DND-41 (cell line): ENCODE measurements at regions not wholly inside any gene's neighbourhood (a gene's known extent, or its start where the extent isn't known, plus 50 kb on each side); places are given as distances from the start of the nearest gene placed in this dataset.

Experiments used
- ATAC-seq: fragments of 200-7000 bp; cut with Tn5 transposase; 3 replicates; pipeline ENCODE4 v1.9.1; 2021; ENCODE audit warnings: low read depth; ENCODE audit not compliant: insufficient read depth
- DNase-seq: peaks from one replicate; pipeline ENCODE4 v3.0.0-alpha.2; 2020
- H2AFZ ChIP-seq: 2 replicates; pipeline ENCODE4 v1.6.0; 2012; ENCODE audit warnings: low read depth, low read length
- H3K27ac ChIP-seq: 2 replicates; pipeline ENCODE4 v1.5.1; 2012; ENCODE audit warnings: low read length, inconsistent platforms
- H3K27me3 ChIP-seq: fragments of 200-600 bp; sonication (generic); 2 replicates; pipeline ENCODE4 v1.6.0; 2012; ENCODE audit warnings: low read length, mild to moderate bottlenecking, inconsistent platforms; ENCODE audit not compliant: insufficient read depth, poor library complexity
- H3K36me3 ChIP-seq: 2 replicates; pipeline ENCODE4 v1.5.1; 2012; ENCODE audit warnings: low read length, inconsistent platforms; ENCODE audit not compliant: insufficient read depth
- H3K4me1 ChIP-seq: 2 replicates; pipeline ENCODE4 v1.5.1; 2012; ENCODE audit warnings: mild to moderate bottlenecking, low read length; ENCODE audit not compliant: insufficient read depth
- H3K4me2 ChIP-seq: 2 replicates; pipeline ENCODE4 v1.6.0; 2012; ENCODE audit warnings: mild to moderate bottlenecking, moderate library complexity, low read length, inconsistent platforms; ENCODE audit not compliant: insufficient read depth
- H3K4me3 ChIP-seq, 2 experiments: fragments of 200-600 bp in 1 of 2; shearing (Covaris generic) in 1 of 2; 2 replicates each; pipeline ENCODE4 v1.5.1; 2012 to 2016; ENCODE audit warnings: inconsistent platforms in 2 of 2, low read length in 2 of 2, mild to moderate bottlenecking in 2 of 2, low read depth in 1 of 2, moderate library complexity in 1 of 2
- H3K79me2 ChIP-seq: 2 replicates; pipeline ENCODE4 v1.6.0; 2012; ENCODE audit warnings: low read length, inconsistent platforms; ENCODE audit not compliant: insufficient read depth
- H3K9ac ChIP-seq: 2 replicates; pipeline ENCODE4 v1.6.0; 2012; ENCODE audit warnings: low read depth, mild to moderate bottlenecking, inconsistent platforms, low read length, moderate library complexity
- H3K9me3 ChIP-seq: 2 replicates; pipeline ENCODE4 v1.5.1; 2012; ENCODE audit warnings: low read length, moderate library complexity, mild to moderate bottlenecking, inconsistent platforms; ENCODE audit not compliant: insufficient read depth, severe bottlenecking
- H4K20me1 ChIP-seq: 2 replicates; pipeline ENCODE4 v1.6.0; 2012; ENCODE audit warnings: low read length; ENCODE audit not compliant: insufficient read depth
- CTCF ChIP-seq: IDR thresholded peaks from 2 replicates; pipeline ENCODE4 v1.5.1; 2012; ENCODE audit warnings: borderline replicate concordance, low read length, moderate library complexity, mild to moderate bottlenecking; ENCODE audit not compliant: poor library complexity, severe bottlenecking; ENCODE audit errors: extremely low read depth
- EZH2 ChIP-seq: IDR thresholded peaks from 3 replicates; pipeline ENCODE4 v1.6.1; 2012; ENCODE audit warnings: borderline replicate concordance, low read depth, mild to moderate bottlenecking, moderate library complexity, low read length, inconsistent platforms; ENCODE audit not compliant: severe bottlenecking

GRCh38 chr13:79149210-79149609 is 256.8 kb downstream of the RBM26 start:
- Histone ChIP-seq H3K27ac (no peak overlapping the region), H3K4me3 (no peak overlapping the region), H3K36me3 (no peaks in the 10 kb centered on the region), H3K9ac (no peak overlapping the region), H3K4me1 (no peaks in the 10 kb centered on the region), H2AFZ (no peak overlapping the region), H4K20me1 (no peaks in the 10 kb centered on the region), H3K79me2 (no peaks in the 10 kb centered on the region), H3K27me3 (no peaks in the 10 kb centered on the region), H3K9me3 (no peaks in the 10 kb centered on the region), H3K4me2 (no peak overlapping the region)
- TF ChIP-seq EZH2 (no peak), CTCF (no peak)
- DNase-seq = no peak
- no peak for ATAC-seq

- H3K9me3 ChIP-seq = no peaks in the 10 kb centered on the region
- no peak for DNase-seq
- no peak for ATAC-seq
- H3K9ac ChIP-seq = no peak overlapping the region
- no peak overlapping the region for H3K4me3 ChIP-seq
- no peak overlapping the region for H2AFZ ChIP-seq
- no peaks in the 10 kb centered on the region for H3K36me3 ChIP-seq
- no peaks in the 10 kb centered on the region for H3K4me1 ChIP-seq
- no peaks in the 10 kb centered on the region for H4K20me1 ChIP-seq
- TF ChIP-seq EZH2 (no peak), CTCF (no peak)
- H3K4me2 ChIP-seq = no peak overlapping the region
- no peak overlapping the region for H3K27ac ChIP-seq
- no peaks in the 10 kb centered on the region for H3K27me3 ChIP-seq
- H3K79me2 ChIP-seq = no peaks in the 10 kb centered on the region
Measured at GRCh38 chr13:79141082-79141481, 265.0 kb downstream of the RBM26 start.

GRCh38 chr13:79128158-79128557 is 277.9 kb downstream of the RBM26 start:
- no peaks in the 10 kb centered on the region for H3K79me2 ChIP-seq
- H2AFZ ChIP-seq = no peak overlapping the region
- no peak for ATAC-seq
- DNase-seq = no peak
- H3K4me2 ChIP-seq = no peak overlapping the region
- no peak overlapping the region for H3K9ac ChIP-seq
- no peaks in the 10 kb centered on the region for H3K4me1 ChIP-seq
- no peaks in the 10 kb centered on the region for H3K36me3 ChIP-seq
- no peaks in the 10 kb centered on the region for H3K9me3 ChIP-seq
- H3K27ac ChIP-seq = no peak overlapping the region
- H4K20me1 ChIP-seq = no peaks in the 10 kb centered on the region
- TF ChIP-seq CTCF (no peak), EZH2 (no peak)
- H3K27me3 ChIP-seq = peaks cover 7% of the 10 kb centered on the region
- no peak overlapping the region for H3K4me3 ChIP-seq

- H4K20me1 ChIP-seq = no peaks in the 10 kb centered on the region
- no peaks in the 10 kb centered on the region for H3K4me1 ChIP-seq
- H3K79me2 ChIP-seq = no peaks in the 10 kb centered on the region
- no peaks in the 10 kb centered on the region for H3K9me3 ChIP-seq
- H2AFZ ChIP-seq = no peak overlapping the region
- DNase-seq = no peak
- ATAC-seq = no peak
- no peak overlapping the region for H3K4me2 ChIP-seq
- no peak overlapping the region for H3K9ac ChIP-seq
- H3K36me3 ChIP-seq = no peaks in the 10 kb centered on the region
- H3K4me3 ChIP-seq = no peak overlapping the region
- no peak overlapping the region for H3K27ac ChIP-seq
- TF ChIP-seq CTCF (no peak), EZH2 (no peak)
- peaks cover 7% of the 10 kb centered on the region for H3K27me3 ChIP-seq
Measured at GRCh38 chr13:79126706-79127105, 279.3 kb downstream of the RBM26 start.
